NCI-H1694 (cell line): ENCODE measurements at regions not wholly inside any gene's neighbourhood (a gene's known extent, or its start where the extent isn't known, plus 50 kb on each side); places are given as distances from the start of the nearest gene placed in this dataset.

Source experiments
- DNase-seq: peaks from one replicate; lab custom pipeline; 2025; lab: John Stamatoyannopoulos, UW

DNA sequence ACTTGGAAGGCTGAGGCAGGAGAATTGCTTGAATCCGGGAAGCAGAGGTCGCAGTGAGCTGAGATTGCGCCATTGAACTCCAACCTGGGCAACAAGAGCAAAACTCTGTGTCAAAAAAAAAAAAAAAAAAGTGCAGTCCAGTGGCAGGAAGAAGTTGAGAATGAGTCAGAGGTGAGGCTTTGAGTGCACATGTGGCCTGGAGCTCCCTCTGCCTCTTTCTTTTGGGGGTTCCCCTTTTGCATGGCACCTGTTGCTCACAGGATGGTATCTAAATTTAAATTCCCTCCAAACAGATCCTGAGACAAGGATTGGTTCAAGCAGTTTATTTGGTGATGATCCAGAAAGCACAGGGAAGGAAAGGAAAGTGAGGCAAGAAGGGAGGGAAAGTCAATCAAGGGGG, 151.4 kb upstream of the STX18 start:
- DNase-seq, result no peak

DNA sequence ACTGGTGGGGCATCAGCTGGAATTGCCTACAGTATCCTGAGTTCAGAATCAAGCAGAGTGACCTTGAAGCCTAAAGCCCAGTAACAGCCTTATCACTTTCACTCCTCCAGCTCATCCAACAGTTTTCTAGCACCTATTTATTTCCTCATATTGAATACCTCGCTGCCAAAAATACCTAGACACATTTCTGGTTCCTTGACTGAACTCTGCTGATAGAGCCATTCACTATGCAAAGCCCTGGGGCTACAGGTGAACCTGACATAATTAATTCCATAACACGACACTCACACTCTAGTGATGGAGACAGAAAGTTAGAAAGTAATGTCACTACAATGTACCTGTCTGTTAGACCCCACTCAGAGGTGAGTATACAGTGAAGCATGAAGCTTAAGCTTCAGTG, 149.0 kb upstream of the STX18 start:
- no peak for DNase-seq

DNA sequence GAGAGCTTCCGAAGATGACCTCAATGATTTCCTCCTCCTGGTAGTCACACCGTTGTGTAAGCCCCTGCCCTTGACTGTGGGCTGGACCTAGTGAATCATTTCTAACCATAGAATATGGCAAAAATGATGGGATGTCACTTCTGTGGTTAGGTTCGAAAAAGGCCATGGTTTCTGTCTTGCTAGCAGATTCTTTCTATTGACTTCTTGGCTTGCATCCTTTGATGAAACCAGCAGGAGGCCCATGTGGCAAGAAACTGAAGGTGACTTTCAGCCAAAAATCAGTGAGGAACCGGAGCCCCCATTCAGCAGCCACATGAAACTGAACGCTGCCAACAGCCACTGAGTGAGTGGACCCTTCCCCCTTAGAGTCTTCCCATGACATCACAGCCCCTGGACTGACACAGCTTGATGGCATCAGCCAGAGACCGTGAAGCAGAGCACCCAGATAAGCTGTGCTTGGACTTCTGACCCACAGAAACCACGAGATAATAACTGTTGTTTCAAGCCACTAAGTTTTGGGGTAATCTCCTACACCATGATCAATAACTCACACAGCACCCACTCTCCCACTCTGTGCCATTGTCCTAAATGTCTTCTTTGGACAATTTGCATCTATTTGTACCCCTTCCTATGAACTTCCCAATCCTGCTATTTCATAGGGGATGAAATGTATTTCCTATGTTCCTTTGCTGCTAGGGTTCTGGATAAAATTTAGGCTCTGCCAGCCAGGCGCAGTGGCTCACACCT, 148.0 kb upstream of the STX18 start:
- no peak for DNase-seq

DNA sequence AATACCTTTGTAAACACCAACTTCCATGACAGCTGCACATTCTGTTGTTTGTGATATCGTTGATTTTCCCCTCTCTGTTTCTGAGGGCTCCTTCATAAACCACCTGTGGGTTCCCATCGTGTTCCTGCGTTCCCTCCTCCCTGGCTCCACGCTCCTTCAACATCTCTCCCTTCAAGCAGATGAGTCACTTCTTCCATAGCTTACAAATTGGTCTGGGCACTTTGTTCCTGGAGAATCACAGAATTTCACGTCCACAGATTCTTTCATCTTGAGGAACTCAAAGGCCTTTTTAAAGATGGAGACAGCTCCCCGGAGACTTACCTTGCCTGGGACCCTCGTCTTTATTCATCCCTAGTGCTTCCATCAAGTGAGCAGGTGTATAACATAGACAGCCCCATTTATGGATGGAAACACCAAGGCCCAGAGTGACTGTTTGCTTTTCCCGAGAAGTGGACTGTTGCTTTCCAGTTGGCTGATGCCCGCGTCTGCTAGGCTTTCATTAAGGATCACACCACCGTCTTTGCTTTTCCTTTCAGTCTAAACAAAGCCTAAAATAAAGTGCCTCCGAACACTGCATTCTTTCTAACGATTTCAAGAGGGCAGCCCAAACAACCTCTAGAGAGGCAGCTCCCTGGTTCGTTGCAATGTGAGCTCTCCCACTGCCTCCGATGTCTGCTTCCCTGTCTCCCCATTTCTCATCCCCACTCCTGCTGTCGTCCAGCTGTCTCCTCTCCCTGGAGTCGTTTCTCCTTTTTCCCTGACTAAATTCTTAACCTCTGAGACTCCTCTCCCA, 146.3 kb upstream of the STX18 start:
- no peak for DNase-seq

DNA sequence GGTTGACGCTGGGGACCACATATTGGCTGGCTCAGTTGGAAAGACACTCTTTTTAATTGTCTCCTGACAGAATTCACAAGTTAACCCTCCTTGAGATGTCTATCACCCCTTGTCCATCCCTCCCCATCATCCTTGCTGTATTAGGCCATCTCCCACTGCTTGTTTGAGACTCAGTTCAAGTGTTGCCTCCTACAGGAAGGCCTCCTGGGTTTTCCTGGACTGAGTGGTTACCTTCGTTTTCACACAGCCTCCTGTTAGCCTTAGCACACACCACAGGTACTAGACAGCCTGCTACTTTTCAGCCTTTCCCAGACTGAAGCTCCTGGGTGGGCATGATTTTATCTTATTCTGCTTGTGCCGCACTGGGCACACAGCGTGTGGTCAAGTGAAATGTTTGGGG, 145.3 kb upstream of the STX18 start:
- DNase-seq, result no peak

DNA sequence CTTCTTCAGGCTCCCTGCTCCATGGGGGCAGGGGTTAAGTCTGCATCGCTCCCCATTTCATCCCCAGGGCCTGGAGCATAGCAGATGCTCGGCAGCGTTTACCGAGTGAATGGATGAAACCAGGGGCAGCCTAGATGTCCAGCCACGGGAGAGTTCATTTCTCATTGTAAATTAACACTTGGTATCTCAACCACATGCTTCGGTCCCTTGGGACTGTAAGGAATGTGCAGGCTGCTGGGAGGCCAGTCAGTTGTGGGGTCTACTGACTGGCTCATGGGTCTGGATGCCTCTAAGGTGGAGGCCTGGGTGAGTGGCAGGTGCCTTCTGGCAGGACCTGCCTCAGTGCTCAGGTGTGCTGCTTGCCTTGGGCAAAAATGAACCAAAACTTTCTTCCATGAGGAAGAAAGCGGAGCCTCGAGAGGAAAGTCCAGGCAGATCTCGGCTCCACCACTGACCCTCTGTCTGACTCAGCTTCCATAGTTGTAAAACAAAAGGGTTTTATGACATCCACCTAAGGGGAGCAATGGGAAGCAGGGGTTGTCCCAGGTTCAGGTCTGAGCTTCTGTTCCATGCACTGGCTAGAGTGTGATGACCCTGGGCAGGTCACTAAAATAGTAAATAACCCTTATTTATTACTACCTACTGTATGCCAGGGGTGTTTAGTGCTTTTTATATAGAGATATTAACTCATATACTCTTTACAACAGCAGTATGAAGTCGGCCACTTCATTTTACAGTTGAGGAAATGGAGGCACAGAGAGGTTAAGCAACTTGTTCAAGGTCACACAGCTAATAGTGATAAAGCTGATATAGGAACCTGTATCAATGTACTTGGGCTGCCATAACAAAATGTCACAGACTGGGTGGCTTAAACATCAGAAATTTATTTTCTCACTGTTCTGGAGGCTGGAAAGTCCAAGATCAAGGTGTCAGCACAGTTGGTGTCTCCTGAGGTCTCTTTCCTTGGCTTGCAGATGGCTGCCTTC, 144.3 kb upstream of the STX18 start:
- DNase-seq, result no peak

DNA sequence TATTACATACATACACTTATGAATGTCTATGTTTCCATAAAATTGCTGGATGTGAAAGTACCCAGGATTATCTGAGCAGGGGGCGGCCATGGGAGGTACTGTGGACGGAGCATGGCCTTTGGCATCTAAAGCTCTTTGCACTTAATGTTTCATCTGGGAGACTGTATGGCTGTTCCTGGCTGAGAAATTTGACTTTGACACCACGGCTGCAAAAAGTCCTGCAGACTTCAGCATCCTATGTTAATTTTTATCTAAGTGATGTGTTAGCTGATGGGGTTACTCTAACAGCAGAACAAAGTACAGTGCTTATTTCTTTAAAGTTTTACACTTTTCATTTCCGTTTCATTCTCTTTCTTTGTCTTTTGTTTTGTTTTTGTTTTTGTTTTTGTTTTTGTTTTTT, 139.8 kb upstream of the STX18 start:
- DNase-seq, result no peak

DNA sequence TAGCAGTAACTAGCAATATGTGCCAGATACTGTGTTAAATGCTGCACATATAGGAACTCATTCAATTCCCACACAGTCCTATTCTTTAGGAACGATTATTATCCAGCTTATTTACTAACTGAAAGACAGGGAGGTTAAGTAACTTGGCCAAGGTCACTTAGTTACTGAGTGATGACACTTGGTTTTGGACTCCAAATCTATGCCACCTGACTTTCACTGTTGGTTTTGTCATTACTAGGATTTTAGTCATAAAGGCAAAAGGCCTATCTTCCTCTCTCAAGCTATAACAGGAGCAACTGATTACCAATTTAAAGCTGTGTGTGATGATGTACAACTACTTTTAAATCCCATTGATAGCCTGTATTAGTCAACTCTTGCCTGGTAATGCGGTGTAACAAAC, 138.9 kb upstream of the STX18 start:
- DNase-seq, result no peak

DNA sequence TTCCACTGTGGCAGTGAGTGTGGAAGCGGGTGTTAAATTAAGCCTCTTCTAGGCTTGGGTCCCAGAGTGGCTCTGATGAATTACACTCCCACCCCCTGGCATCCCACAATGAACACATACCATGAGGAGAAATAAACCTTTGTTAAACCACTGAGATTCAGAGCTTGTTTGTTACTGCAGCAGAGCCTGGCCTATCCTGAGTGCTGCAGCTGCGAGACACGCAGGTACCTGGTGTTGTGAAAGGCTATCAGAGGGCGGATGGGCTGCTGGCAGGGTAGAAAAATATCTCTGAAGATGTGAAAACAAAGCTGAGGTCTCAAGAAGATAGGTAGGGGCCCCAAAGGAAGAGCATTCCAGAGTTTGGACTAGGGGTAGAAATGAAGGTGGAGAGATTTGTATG, 138.4 kb upstream of the STX18 start:
- DNase-seq, result no peak

DNA sequence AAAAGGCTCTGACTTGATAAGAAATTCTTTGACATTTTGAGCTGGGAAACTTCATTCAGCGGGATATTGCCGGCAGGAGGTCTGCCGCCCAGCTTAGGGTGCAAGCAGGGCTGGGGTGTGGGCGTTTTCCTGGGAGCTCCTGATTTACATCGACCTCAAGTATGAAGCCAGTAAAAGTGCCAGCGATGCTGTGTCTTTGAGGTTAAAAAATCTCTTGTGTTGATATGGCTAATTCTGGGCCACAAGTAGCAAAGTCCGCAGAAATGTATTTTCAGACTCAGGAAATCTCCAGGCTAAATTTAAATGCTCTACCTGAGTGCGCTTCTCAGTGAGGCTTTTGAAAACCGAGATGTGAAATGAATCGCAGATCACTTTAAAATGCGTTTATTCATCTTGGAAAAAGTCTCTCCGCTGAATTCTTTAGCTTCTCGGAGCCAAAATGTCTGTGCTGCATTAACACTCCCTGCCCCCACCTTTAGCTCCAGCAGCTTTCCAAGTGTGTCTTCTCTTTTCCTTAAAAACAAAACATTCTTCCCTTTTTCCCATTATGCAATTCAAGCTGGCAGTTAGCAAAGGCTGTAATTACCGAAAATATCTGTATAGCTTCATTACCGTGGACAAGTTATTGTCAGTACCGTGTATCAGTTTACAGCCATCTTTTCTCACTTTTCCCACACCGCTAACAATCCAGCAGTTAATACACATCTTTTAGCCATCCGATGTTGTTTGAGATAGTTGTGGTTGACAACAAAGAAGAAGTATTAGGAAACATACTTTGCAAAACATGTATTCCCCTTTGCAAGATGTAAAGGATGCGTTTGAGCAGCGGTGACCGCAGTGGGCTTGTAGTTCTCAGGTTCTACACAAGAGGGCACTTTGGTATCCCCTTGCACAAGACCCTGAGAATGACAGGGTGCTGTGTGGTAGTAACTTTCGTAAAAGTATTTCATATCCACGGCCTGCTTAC, 136.0 kb upstream of the STX18 start:
- DNase-seq, result no peak

DNA sequence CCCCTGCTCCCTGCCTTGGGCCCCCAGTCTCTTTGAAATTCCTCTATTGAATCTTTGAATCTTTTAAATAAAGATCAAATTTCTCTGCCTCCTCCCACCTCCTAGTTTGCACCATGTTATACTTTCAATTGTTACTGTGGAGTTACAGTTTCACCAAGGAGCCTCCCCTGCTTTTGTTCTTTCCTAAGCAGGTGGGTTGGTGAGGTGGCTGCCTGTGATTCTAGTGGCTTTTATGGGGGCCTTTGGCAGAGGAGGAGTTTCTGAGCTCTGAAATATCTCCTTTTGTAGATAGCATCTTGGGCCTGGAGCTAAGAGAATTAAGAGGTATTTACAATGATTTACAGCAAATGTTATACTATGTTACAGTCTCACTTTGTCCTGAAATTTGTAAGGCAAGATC, 133.8 kb upstream of the STX18 start:
- DNase-seq, result no peak

DNA sequence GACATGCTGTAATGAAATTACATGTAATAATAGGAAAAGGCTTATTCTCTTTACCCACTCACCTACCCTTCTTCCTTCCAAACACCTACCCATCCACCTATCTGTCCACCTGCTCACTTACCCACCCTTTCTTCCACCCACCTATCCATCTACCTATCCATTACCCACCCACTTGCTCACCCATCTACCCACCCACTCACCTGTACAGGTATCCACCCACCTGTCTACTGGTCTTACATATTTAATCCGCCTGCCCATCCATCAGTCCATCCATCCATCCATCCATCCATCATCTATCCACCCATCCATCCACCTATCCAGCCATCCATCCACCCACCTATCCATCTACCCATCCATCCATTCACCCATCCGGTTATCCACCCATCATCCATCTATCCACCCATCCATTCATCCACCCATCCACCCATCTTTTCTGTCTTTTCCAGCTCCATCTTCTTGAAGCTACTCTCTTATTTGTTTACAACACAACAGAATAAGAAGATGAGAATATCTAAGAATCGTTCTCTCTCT, 133.3 kb upstream of the STX18 start:
- DNase-seq, result no peak

DNA sequence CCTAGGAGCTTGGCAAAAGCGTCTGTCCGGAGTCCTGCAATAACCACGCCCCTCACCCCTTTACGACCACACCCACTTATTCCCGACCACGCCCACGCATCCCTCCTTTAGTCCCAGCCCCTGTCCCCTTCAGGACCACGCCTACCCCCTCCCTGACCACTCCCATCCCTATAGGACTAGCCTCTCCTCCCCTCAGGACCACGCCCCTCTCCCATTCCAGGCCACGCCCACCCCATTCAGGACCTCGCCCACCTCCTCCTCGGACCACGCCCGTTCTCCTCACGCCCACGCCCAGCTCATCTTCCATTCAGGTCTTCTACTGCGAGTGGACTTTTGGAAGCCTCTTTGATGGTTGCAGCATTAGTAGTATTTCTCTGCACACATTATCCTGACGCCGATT, 131.2 kb upstream of the STX18 start:
- DNase-seq, result no peak

DNA sequence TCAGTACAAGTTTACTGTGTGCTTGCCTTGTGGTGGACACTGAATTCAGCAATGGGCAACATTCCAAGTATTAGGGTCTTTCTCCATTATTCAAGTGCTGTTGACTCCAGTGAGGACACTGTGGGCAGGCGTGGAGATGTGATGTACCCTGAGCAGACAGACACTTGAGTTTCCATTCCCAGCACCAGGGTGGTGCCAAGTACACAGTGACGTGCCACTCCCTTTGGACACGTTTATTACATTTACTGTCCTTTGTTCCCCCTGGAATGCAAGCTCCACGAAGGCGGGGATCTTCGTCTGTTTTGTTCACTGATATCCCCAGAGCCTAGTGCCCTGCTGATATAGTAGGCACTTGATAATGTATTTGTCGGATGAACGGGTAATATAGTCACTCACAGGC, 130.6 kb upstream of the STX18 start:
- no peak for DNase-seq

DNA sequence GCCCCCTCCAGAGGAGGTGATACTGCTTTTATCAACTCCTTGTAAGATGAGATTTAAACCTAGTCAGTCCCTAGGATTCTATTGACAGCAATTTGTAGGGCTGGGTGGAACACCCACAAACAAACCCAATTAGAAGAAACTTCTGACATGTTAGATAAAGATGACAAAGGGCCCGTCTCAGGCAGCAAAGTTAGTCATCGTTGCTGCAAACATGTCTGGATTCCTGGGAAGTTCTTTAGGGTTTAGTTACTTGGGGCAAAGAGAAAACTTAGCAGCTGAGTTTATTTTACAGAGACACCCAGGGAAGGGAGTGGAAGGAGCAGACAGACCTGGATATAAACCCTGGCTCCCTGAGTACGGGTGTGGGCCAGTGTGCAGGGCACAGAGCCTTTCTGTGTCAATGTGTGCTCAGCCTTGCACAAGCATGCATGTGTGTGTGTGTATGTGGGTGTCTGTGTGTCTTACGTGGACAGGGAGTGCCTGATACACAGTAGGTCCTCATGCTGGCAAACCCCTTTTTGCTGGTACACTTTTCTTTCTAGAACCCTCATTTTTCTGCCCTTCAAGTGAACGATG, 130.0 kb upstream of the STX18 start:
- DNase-seq, result no peak

DNA sequence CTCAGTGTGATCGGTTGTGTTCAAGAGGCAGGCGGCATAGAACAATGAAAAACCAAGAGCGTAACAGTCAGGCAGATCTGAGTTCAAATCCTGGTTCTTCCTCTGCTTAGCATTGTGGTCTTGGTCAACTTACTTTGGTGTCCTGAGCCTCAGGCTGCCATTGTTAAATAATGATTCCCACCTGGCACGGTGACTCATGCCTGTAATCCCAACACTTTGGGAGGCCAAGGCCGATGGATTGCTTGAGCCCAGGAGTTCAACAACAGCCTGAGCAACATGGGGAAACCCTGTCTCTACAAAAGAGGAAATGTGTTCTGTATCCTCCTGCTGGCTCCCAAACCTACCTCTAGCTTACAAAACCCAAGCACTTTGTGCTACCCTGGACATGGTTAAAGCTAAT, 129.0 kb upstream of the STX18 start:
- no peak for DNase-seq

DNA sequence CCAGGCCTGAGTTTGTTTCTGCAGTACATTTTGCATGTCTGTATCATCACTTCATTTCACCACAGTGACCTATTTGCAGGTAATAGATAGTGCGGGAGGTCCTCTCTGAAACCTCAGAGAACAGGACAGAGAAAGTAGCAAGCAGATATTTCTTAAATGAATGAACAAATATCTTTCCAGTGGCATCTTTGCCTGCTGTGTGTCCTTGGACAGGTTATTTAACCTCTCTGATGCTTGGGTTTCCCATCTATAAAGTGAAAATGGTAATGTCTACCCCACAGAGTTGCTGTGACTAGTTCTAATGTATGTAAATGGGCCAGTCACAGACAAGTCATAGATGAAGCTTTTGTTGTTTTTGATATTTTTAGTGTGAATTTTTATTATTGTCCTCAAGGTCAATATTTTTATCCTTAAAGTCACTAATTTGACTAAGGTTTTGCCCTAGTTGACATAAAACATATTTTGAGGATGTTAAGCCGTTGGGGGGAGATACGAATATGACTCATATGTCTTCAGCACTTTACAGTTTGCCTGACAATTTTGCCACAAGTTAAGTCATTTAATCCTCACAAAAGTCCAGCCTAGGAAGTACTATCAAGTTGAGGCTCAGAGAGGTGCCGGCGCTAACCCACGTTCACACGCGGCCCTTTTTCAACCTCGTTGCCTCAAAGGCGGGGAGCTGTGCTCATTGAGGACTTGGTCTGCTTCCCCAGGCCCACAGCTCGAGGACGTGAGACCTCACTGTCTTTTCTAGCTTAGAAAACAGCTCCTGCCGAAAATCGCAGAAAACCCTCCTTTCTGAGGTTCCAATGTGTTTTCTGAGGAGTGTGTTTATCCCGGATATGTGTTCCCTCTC, 126.7 kb upstream of the STX18 start:
- no peak for DNase-seq

DNA sequence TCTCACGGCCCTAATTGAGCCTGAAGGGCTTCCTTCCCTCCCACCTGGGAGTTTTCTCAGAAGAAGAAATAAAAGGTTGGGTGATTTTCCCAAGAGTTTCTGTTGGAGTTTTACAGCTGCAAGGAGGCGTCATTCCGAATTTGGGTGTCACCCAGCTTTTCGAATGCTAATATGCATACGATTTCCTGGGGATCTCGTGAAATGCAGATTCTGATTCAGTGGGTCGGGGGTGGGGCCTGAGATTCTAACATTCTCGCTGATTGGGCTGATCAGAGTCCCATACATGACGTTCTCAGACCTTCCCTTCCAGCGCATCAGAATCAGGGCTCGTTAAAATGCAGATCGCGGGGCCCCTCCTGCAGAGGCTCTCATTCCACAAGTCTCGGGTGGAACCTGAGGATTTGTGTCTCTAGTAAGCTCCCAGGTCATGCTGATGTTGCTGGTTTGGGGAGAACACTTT, 125.8 kb upstream of the STX18 start:
- DNase-seq, result no peak
